Fibroblast of skin of abdomen (primary cell): ENCODE measurements at regions not wholly inside any gene's neighbourhood (a gene's known extent, or its start where the extent isn't known, plus 50 kb on each side); places are given as distances from the start of the nearest gene placed in this dataset.
A peak's percentile ranks its signal among the peaks of the same experiment; 100 is the strongest.
"Not testable (repeated sequence)": the region's sequence is repeated elsewhere in the genome, so short reads cannot be mapped to it uniquely, and the experiment has no call there.

Experiments used
- DNase-seq: peaks from one replicate; pipeline ENCODE4 v3.0.0-alpha.2; 2013

DNA sequence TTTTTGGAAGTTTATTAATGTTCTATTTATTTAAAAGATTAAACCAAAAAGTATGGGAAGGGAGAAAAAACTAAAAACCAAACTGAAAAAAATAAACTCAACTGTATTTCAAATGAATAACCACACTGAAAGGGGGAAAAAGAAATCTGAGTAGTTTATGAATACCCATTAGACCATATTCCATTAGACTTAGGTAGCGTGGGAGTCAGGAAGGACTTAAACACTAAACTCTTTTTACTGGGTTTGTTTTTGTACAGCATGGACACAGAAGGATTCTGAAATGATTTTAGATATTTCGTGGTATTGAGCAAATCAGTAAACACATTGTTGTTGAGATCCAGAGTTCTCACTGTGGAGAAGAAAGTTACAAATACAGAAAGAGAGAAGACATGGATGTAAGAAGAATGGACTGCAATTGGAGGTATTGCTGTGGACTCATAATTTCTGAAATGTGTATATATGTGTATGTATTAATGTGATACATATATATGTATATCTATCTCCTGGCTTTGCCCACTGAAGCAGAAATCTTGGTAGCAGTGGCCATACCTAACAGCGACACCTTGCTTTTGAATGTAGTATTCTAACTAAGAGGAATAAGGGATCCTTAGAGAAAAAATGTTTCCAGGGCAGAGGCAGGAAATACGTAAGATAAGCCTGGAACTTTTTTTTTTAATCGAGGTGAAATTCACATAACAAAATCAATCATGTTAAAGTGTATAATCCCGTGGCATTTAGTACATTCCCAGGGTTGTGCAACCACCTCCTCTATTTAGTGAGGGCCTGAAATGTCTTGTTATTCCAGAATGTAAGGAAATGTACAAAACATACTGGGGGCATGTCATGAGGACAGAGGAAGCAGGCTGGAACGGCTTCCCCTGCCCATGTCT lies 228.8 kb downstream of the SMARCA2 start:
- no peak for DNase-seq

DNA sequence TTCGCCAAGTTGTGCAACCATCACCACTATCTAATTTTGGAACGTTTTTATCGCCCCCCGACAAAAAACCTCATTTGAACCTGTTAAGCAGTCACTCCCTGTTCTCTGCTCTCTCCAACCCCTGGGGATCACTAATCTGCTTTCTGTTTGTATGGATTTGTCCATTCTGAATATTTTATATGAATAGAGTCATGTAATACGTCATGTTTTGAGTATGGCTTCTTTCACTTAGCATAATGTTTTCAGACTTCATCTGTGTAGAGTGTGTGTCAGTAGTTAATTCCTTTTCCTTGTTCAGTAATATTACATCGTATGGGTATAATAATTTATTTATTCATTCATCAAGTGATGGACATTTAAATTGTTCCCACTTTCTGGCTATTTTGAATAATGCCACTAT lies 232.2 kb downstream of the SMARCA2 start:
- no peak for DNase-seq

DNA sequence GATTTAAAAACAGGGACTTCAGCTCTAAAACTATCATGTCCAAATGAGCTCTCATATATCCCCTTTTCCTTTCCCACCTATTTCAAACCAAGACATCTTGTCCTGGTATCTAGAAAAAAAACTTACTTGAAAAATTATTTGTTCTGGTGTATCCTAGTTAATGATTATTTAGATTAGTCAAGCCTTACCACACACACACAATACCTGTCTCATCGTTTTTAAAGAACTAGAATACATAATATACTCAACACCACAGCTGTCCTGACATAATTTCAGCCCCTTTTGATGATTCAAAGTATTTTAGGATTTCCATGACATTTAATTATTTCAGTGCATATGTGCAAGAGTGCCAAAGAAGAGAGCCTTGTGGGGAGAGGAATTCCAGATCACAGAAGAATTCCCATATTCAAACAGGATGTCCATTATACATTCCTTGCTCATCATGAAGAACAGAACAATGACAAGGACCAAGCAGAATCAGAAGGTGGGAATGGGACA lies 233.7 kb downstream of the SMARCA2 start:
- DNase-seq: no peak

DNA sequence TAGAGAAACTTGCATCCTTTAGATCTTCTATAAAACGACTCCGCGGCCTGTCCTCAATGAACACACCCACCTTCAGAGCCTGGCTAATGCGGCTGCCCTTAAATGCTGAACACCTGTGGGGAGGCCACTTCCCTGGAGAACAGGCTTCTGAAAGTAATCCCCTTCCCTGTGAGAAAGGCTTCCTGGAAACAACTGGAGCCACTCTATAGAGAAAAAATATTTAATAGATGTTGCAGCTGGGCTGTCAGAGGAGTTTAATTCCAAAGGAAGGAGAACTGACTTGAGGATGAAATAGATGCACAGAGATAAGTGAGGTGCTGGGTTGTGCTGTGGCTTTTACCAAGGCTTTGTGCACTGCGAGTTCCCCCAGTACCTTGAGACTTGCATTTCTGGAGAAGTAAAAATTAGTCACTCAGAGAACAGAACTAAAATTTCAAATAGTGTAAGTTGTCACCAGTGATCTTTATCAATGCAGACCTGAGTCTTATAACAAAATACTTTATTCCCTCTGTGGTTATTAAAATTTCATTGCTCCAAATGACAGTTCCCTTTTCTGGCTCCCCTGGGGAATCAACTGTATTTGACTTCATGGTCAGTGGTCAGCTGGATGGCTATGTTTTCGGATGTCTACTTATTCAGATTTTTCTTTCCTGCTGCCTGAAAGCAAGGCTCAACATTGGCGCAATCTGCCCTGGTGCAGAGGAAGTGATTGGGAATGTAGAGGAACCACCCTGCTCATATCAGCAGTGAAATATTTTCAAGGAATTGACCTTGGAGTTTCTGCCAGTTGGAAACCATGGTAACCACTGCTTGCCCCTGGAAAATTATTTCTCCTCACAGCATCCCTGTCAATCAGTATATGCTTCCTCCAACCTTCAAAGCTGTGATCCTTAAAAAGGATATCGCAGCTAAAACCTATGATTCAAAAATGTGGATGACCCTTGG lies 238.8 kb downstream of the SMARCA2 start:
- no peak for DNase-seq

DNA sequence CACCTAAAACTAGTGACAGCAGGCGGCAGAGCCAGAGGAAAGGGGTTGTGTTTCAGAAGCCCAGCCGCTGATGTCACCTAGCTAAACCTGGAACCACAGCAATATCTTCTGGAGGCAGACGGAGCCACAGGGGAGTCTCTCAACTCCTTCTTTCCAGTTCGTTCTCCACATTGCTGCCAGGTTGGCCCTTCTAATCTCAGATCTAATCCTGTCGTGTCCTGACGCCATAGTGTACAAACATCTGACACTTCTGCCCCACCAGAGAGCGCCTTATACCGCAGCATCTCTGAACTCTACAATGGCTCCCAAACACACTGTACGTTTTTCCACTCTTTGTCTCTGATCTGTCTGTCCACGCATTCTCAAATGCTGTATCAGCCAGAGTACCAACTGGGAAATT lies 240.0 kb downstream of the SMARCA2 start:
- DNase-seq: no peak

DNA sequence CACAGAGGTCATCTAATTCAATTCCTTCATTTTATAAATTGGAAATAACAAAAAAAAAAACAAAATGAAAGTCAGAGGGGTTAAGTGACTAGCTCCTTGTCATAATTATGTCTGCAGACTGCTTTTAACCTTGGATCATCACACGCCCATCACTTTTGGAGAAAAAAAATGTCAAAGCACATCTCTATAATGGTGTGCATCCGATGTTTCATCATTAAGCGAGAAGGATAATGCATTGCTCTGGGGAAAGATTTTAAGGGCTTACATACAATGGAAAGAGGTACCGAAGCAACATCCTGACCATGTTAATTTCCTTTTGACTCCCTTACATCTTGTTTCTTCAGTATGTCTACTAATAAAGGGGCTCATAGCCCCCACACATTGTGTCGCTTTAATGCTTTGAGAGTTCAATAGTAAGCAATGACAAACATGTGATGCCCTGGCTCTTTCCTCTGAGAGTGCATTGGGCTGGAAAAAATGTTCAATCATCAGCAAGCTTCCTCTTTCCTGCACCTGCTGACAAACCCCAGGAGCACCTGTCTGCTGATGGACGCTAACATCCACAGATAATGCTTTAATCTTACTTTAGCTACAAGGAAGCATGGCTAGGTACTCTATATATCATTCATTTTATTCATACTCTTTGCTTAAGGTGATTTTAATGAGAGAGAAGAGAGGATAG lies 242.2 kb downstream of the SMARCA2 start:
- DNase-seq: no peak

DNA sequence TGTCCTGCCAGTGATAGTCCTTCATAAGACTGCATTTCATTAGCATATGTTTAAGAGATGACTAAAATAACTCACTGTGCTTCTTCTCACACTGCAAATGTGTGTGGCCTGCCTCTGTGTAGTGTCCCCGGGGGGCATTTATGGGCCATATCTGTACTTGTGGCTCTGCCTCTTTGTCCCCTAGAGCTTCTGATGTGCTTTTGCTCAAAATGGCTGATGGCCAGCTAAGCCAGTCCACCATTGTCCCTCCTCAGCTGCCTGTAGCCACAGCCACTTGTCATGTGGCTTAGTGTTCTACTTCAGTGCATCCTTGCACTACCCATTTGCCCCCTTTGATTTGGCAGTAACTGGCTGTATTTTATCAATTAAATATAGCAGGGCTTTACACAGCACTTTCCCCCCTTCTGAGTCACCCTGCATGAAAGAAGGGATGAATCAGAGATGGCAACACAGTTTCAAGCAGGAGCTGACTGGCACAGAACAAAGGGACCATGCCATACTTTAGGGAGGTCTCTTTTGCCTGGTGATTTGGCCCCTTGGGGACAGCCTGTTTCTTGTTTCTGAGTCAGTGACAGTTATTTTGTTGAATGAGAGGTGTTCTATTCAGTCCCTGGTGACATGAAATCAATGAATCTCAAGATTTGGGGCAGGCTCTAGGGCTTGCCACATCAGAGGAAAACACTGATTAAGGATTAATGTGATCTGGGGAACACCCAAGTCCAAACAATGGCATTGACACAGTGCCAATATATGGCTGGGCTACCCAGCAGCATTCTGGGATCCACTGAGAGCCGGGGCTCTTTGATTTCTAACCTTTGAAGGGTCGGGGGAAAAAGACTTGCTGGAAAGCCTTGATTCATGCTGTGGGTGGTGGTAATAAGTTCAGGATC lies 245.5 kb downstream of the SMARCA2 start:
- peak; percentile 48 for DNase-seq

DNA sequence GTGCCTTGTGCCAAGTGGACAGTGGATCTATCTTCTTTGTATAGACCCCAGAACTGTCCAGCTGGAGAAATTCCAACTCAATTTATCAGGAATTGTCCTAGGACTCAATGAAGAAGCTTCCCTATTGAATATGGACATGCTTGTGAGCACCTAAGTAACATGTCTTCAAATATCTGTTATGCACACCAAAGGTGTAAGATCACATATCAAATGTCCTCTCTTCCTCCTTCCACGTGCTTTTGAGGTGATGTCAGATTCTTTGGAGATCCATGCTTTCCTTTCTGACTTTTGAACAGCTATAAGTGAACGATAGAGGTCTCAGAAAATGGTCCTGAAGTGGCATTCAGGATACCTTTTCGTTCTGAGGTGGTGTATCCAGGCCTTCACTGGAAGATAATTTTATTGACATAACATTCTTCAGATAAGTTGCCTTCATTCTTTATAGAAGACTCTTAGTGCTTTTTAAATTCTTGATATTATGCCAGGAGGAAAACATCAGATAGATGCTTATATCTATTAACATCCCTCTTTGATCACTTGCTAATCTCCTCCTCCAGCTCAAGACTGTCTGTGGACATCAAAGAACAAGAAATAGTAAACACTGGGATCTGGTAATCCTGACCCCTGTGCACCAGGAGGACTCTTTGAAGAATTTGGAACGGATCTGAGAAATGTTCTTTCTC lies 246.4 kb downstream of the SMARCA2 start:
- DNase-seq: no peak

DNA sequence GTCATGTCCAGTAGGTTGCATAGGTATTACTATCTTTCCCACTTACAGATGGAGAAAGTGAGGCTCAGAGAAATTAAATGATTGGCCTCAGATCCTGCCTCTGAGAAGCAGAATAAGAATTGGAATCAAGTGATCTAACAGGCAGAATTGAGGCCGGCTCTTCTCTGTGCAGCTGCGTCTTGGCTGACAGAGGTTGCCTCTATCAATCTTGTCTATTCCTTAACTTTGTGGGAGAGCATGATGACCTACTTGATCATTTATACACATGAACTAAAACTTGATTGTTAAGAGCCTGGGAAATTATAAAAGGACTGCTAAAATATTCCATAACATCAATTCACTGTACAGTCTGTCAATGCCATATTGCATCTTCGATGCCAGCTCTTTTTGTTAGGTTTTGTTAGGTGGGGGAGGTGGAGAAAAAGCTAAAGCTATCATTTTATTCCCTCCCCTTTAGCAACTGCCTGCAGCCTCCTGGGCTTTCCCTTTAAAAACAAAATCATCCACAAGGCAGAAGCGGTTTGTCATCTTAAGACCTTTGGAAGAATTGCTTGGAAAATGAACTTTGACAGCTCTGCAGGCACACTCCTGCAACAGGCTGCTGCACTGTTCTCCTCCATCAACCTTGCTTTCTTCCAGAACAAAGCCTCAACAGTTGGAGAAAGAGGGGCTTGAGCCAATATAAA lies 247.4 kb downstream of the SMARCA2 start:
- DNase-seq: no peak

DNA sequence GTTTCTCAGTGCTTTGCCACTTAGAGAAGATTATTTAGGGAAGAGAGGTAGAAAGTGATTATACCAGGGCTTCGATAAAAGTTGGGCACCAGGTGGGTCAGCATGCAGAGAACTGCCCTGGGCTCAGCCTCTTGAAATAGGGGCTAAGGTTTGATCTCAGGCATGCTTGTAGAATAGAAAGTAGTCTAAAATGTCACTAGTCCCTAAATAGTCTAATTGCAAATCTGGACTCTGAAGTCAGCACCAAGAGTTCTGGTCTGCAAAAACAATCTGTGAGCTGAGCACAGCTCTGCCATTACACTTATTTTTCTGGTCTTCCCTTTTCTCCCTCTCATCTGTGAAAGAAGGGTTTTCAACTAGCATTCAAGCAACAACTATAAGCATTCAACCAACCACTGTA lies 248.0 kb downstream of the SMARCA2 start:
- DNase-seq: no peak

DNA sequence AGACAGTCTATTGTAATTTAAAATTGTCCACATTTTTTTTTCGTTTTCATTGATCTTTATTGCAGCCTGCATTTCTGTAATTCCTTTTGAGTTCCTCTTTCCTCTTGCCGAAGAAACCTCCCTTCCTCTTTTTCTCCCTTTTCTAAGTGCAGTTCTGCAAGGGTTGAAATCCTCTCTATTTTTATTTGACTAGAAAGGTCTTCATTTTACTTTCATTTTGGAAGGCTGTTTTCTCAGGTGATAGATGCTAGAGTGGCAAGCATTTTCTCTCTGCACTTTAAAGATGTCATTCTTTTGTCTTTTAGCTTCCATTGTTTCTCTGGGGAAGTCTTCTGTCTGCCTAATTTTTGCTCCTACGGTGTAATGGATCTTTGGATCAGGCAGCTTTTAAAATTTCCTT lies 248.5 kb downstream of the SMARCA2 start:
- DNase-seq: no peak

DNA sequence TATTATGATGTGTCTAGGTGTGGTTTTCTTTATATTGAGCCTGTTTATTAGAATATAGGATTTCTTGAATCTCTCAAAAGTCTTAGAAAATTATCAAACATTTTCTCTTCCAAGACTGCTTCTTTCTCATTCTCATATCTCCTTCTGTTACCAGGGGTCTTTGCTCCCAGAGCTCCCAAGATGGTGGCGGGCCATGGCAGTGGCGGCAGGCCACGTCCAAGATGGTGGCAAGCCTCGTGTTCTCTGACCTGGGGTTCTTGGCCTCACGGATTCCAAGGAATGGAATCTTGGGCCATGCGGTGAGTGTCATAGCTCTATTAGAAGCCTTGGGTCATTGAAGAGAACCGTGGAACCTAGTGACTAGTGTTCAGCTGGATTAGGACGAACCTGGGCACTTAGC lies 248.9 kb downstream of the SMARCA2 start:
- DNase-seq: no peak

DNA sequence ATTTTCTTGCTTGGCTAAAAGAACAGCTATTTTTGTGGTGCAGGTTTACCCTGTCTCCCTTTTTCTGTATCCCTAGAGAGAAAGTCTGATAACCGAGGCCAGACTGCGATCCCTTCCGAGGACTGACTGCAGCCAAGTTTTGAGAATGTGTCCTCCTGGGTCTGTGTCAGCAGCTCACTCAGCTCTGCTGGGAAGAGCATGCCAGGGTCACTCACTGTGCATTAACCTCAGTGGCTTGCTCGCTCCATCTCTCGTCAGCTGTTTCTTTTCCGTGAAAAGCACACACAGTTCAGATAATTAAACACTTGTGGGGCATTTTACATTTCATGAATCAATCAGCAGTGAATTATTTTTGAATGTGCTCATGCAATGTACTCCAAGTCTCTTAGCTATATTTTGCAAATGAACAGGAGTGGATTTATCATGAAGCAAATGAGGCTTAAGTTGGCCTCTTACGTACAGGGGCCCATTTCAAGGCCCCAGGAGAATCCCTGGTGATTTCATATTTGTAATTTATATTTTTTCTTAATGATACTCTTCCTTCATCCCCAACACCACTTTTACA lies 252.1 kb downstream of the SMARCA2 start:
- peak; percentile 25 for DNase-seq

DNA sequence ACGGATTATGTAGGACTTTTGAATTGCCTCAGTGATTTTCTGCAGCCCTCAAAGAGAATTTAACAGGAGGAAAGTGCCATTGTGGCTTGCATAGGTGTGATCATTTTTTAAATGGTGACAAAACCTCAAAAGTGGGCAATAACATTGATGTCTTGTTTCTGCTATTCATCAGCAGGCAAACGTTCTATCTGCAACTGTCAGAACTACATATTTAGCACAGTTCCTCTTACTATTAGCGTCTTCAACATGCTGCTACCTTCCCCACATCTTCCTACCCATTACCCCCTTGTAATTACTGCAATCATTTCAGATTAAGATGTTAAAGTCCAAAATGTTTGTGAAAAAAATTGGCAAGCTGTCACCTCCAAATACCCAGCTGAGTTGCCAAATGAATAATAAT lies 254.6 kb downstream of the SMARCA2 start:
- DNase-seq: no peak

DNA sequence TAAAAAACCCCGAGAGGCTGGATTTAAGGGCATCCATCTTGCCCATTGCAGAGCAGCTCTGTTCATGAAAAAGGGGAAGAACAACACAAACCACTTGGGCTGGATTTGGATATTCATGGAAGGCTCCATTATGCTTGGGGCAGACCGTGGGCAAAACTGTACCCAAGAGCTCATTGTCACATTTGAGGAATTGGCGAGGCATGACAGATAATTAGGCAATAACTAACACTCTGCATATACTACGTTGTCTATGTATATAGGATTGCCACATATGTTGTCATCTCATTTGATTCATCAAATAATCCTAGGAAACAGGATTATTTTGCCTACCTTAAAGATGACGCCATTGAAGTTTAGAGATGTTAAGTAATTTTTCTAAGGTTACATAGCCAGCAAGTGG lies 255.4 kb downstream of the SMARCA2 start:
- no peak for DNase-seq

DNA sequence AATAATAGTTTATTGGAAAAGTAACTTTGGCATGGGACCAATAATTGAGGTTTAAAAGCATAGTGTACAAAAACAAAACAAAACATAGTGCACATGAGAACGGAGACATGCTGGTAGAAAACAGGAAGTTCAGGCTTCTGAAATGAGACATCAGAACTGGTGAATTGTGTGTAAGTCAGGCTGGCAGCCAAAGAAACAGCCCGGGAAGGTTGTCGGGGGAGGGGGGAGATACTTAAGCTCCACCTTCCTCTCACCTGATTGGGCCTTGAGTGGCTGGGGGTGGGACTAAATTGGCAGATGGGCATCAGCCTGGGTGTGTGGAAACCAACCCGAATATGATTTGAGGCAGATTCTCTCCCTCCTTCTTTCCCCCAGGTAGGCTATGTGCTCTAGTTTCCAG lies 256.3 kb downstream of the SMARCA2 start:
- DNase-seq: no peak

DNA sequence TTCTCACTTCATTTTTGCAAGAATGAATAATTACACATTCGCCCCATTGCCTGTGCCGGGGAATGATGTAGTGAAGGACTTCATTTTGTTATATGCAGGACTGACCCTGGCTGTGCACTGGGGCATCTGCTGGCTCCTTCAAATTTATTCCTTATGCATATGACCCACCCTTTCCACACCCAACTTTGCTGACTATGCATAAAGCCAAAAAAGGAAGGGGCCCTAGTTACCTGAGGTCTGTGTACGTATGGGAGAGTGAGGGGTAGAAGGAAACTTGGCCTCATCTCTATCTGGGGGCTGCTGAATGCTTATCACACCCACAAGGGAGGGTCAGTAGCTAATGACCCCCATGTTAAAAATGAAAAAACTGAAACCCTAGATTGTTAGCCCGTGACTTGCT lies 259.6 kb downstream of the SMARCA2 start:
- no peak for DNase-seq

DNA sequence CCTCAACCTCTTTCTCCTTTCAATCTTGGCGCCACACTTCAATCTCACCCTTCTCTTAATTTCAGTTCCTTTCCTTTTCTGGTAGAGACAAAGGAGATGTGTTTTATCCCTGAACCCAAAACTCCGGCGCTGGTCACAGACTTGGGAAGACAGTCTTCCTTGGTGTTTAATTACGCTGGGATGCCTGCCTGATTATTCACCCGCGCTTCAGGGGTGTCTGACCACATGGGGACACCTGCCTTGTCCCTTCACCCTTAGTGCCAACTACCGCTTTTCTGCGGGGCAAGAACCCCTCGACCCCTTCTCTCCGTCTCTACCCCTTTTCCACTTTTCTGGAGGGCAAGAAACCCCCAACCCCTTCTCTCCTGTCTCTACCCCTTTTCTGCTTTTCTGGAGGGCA lies 261.1 kb downstream of the SMARCA2 start:
- DNase-seq: no peak

DNA sequence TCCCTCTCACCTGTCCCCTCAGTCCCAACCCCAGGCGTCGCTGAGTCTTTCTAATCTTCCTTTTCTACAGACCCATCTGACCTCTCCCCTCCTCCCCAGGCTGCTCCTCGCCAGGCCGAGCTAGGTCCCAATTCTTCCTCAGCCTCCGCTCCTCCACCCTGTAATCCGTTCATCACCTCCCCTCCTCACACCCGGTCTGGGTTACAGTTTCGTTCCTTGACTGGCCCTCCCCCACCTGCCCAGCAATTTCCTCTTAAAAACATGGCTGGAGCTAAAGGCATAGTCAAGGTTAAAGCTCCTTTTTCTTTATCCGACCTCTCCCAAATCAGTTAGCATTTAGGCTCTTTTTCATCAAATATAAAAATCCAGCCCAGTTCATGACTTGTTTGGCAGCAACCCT lies 262.0 kb downstream of the SMARCA2 start:
- not testable (repeated sequence) for DNase-seq

DNA sequence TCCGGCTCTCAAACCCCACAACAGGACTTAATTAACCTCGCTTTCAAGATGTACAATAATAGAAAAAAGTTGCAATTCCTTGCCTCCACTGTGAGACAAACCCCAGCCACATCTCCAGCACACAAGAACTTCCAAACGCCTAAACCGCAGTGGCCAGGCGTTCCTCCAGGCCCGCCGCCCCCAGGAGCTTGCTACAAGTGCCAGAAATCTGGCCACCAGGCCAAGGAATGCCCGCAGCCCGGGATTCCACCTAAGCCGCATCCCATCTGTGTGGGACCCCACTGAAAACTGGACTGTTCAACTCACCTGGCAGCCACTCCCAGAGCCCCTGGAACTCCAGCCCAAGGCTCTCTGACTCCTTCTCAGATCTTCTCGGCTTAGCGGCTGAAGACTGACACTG lies 262.5 kb downstream of the SMARCA2 start:
- DNase-seq: not testable (repeated sequence)
